Jurkat, Clone E6-1 (cell line): ENCODE measurements at regions not wholly inside any gene's neighbourhood (a gene's known extent, or its start where the extent isn't known, plus 50 kb on each side); places are given as distances from the start of the nearest gene placed in this dataset.
A peak's percentile ranks its signal among the peaks of the same experiment; 100 is the strongest.
"Not testable (repeated sequence)": the region's sequence is repeated elsewhere in the genome, so short reads cannot be mapped to it uniquely, and the experiment has no call there.

Experiments used
- DNase-seq: peaks from one replicate; pipeline ENCODE4 v3.0.0-alpha.2; 2011; ENCODE audit warnings: low read depth, low spot score
- H3K4me3 ChIP-seq: 2 replicates; pipeline ENCODE4 v1.5.1; 2011; ENCODE audit warnings: mild to moderate bottlenecking, low read length, control low read depth, moderate library complexity

GRCh38 chr5:60492958-60493357 is 207.0 kb downstream of the DEPDC1B start:
- DNase-seq, result no peak
- no peak overlapping the region for H3K4me3 ChIP-seq

- DNase-seq, H3K4me3 ChIP-seq: not testable (repeated sequence)
These were observed 207.6 kb downstream of the DEPDC1B start for GRCh38 chr5:60492358-60492757.

- no peak overlapping the region for H3K4me3 ChIP-seq
- DNase-seq, result no peak
These were observed 209.3 kb downstream of the DEPDC1B start for GRCh38 chr5:60490597-60491166.

GRCh38 chr5:60489856-60490255 is 210.1 kb downstream of the DEPDC1B start:
- DNase-seq, result no peak
- H3K4me3 ChIP-seq, result no peak overlapping the region

GRCh38 chr5:60489377-60489776 is 210.6 kb downstream of the DEPDC1B start:
- DNase-seq, result no peak
- H3K4me3 ChIP-seq, result no peak overlapping the region

GRCh38 chr5:60488466-60489130 is 211.4 kb downstream of the DEPDC1B start:
- H3K4me3 ChIP-seq, result no peak overlapping the region
- no peak for DNase-seq

GRCh38 chr5:60487885-60488442 is 212.0 kb downstream of the DEPDC1B start:
- DNase-seq, result no peak

GRCh38 chr5:60487476-60487875 is 212.5 kb downstream of the DEPDC1B start:
- no peak for DNase-seq
- H3K4me3 ChIP-seq, result no peak overlapping the region

More at GRCh38 chr5:60487885-60488442, 212.0 kb downstream of the DEPDC1B start:
- H3K4me3 ChIP-seq, result no peak overlapping the region

GRCh38 chr5:60485361-60485760 is 214.6 kb downstream of the DEPDC1B start:
- DNase-seq, result no peak
- no peak overlapping the region for H3K4me3 ChIP-seq

GRCh38 chr5:60483050-60483449 is 216.9 kb downstream of the DEPDC1B start:
- H3K4me3 ChIP-seq, result no peak overlapping the region
- no peak for DNase-seq

- H3K4me3 ChIP-seq, result no peak overlapping the region
- DNase-seq, result peak; percentile 4
These were observed 217.7 kb downstream of the DEPDC1B start for GRCh38 chr5:60482301-60482700.

GRCh38 chr5:60479542-60479941 is 220.4 kb downstream of the DEPDC1B start:
- no peak overlapping the region for H3K4me3 ChIP-seq
- DNase-seq, result no peak

GRCh38 chr5:60477849-60478248 is 222.1 kb downstream of the DEPDC1B start:
- no peak overlapping the region for H3K4me3 ChIP-seq
- DNase-seq, result no peak

- no peak overlapping the region for H3K4me3 ChIP-seq
- no peak for DNase-seq
These were observed 226.3 kb downstream of the DEPDC1B start for GRCh38 chr5:60473654-60474053.

- not testable (repeated sequence) for H3K4me3 ChIP-seq, DNase-seq
These were observed 226.9 kb downstream of the DEPDC1B start for GRCh38 chr5:60473027-60473426.

GRCh38 chr5:60470881-60471280 is 229.1 kb downstream of the DEPDC1B start:
- no peak overlapping the region for H3K4me3 ChIP-seq
- DNase-seq, result no peak

GRCh38 chr5:60469286-60469685 is 230.7 kb downstream of the DEPDC1B start:
- no peak overlapping the region for H3K4me3 ChIP-seq
- no peak for DNase-seq

GRCh38 chr5:60463179-60463868 is 236.6 kb downstream of the DEPDC1B start:
- no peak for DNase-seq
- H3K4me3 ChIP-seq, result no peak overlapping the region

- DNase-seq, result peak; percentile 4
- no peak overlapping the region for H3K4me3 ChIP-seq
These were observed 241.3 kb downstream of the DEPDC1B start for GRCh38 chr5:60458666-60459065.

GRCh38 chr5:60457233-60457632 is 242.7 kb downstream of the DEPDC1B start:
- H3K4me3 ChIP-seq, result no peak overlapping the region
- DNase-seq, result no peak
